ENCODE measurements at regions not wholly inside any gene's neighbourhood (a gene's known extent, or its start where the extent isn't known, plus 50 kb on each side); places are given as distances from the start of the nearest gene placed in this dataset.

GRCh38 chr2:181253438-181253837 lies 203.7 kb upstream of the ITGA4 start:
- no peak for TF ChIP-seq ZFP3 (CRISPR knock-in tag; IDR thresholded peaks at IDR 0.05)
- TF ChIP-seq ZC3H10 (CRISPR knock-in tag; IDR thresholded peaks at IDR 0.05) = no peak
- no peak for TF ChIP-seq BACH2 (CRISPR knock-in tag; IDR thresholded peaks at IDR 0.05; ENCODE audit: borderline replicate concordance)

All from SK-N-SH treated with all-trans-retinoic acid at 6 μM for 48 hours (cell line).